ENCODE measurements at regions not wholly inside any gene's neighbourhood (a gene's known extent, or its start where the extent isn't known, plus 50 kb on each side); places are given as distances from the start of the nearest gene placed in this dataset.

- Histone ChIP-seq H3K27ac (ENCODE audit: low read depth) (peak overlapping the region; percentile 9; the same call in 1 of the 2 replicates), H3F3A (replicated peaks; ENCODE audit: low read depth) (no peaks in the 10 kb centered on the region), H3K9me2 (ENCODE audit: insufficient read depth) (peaks cover 21% of the 10 kb centered on the region; the same call in 1 of the 2 replicates), H3K4me3 (no peak overlapping the region), H3K4me2 (peak overlapping the region; percentile 27; the same call in 1 of the 2 replicates), H2AFZ (0 out of 2 replicates have a peak overlapping the region, but pooled peaks have one; percentile 12), H3K4me1 (ENCODE audit: insufficient read depth) (peaks cover 16% of the 10 kb centered on the region), H3K27me3 (ENCODE audit: insufficient read depth) (no peaks in the 10 kb centered on the region), H4K20me1 (replicated peaks; ENCODE audit: insufficient read depth) (no peaks in the 10 kb centered on the region), H3K36me3 (ENCODE audit: insufficient read depth) (no peaks in the 10 kb centered on the region), H3K79me2 (replicated peaks; ENCODE audit: insufficient read depth) (no peaks in the 10 kb centered on the region)
- H3K27me3 Mint-ChIP-seq (ENCODE audit: insufficient read depth, low read depth, poor library complexity): no peaks in the 10 kb centered on the region
- DNase-seq (ENCODE audit: low spot score) (no peak), ATAC-seq (no peak)
- H3K4me3 Mint-ChIP-seq: no peak overlapping the region
- no peak overlapping the region for H3K27ac Mint-ChIP-seq
- peaks cover 8% of the 10 kb centered on the region; the same call in 1 of the 3 replicates for H3K4me1 Mint-ChIP-seq
- TF ChIP-seq ZNF331 (CRISPR knock-in tag; IDR thresholded peaks at IDR 0.05; ENCODE audit: low read depth) (no peak), ZNF462 (CRISPR knock-in tag; IDR thresholded peaks at IDR 0.05) (no peak), POLR2AphosphoS5 (IDR thresholded peaks at IDR 0.05; ENCODE audit: low read depth) (no peak), STAT1 (IDR thresholded peaks at IDR 0.05; ENCODE audit: unreplicated experiment) (no peak), EZH2phosphoT487 (IDR thresholded peaks at IDR 0.05; ENCODE audit: unreplicated experiment) (no peak), EZH2 (IDR thresholded peaks at IDR 0.05; ENCODE audit: low read depth, unreplicated experiment) (no peak), ZNF114 (CRISPR knock-in tag; IDR thresholded peaks at IDR 0.05) (no peak), NANOG (IDR thresholded peaks at IDR 0.05; ENCODE audit: borderline replicate concordance) (no peak), ETS1 (IDR thresholded peaks at IDR 0.05) (no peak), REST (IDR thresholded peaks at IDR 0.05; ENCODE audit: unreplicated experiment) (no peak), CTCF (conservative IDR thresholded peaks at IDR 0.05; ENCODE audit: low read depth in 2 of 2) (no peak), CREB1 (CRISPR knock-in tag; IDR thresholded peaks at IDR 0.05; ENCODE audit: low read depth) (no peak), JUNB (IDR thresholded peaks at IDR 0.05; ENCODE audit: unreplicated experiment) (no peak)
- H3K36me3 Mint-ChIP-seq (ENCODE audit: low read depth): peaks cover 12% of the 10 kb centered on the region; the same call in 2 of the 3 replicates
- H3K9me3 Mint-ChIP-seq: peaks cover 11% of the 10 kb centered on the region; the same call in 2 of the 3 replicates
Measured at GRCh38 chr21:26227130-26227529, 56.6 kb upstream of the APP start.

Data from GM23338 (cell line).